ENCODE measurements at regions not wholly inside any gene's neighbourhood (a gene's known extent, or its start where the extent isn't known, plus 50 kb on each side); places are given as distances from the start of the nearest gene placed in this dataset.

DNA sequence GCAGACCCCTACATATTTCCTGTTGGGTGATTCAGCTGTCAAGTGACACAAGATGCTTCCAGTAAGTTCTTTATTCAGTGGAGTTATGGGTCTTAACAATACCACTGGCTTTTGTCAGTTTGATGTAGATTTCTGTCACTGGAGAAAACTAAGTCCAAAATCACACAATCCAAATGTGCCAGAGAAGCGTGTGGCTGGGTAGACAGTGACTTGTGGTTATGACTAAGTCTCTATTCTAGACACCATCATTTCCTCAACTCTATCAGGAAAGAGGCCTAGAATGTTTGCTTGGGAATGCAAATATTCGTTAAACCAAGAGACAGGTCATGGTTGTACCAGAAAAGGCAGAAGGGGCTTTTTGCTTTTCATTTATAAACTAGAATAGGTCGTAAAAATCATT lies 54.4 kb upstream of the HS3ST1 start:
- H3K27me3 Mint-ChIP-seq (ENCODE audit: insufficient read depth): no peaks in the 10 kb centered on the region
- no peak overlapping the region for H3K27ac ChIP-seq (ENCODE audit: low read depth, low read length)
- no peaks in the 10 kb centered on the region for H3K27me3 ChIP-seq (ENCODE audit: control insufficient read depth, insufficient read depth, low read length, poor library complexity, severe bottlenecking)
- H3K4me3 ChIP-seq (ENCODE audit: low read length): no peak overlapping the region
- peaks cover 6% of the 10 kb centered on the region for H3K4me1 Mint-ChIP-seq
- H3K27ac Mint-ChIP-seq: no peak overlapping the region
- H3K36me3 ChIP-seq (ENCODE audit: control insufficient read depth, insufficient read depth, low read length): no peaks in the 10 kb centered on the region
- no peak overlapping the region for H3K9ac ChIP-seq (ENCODE audit: extremely low read depth, low read length, poor library complexity, severe bottlenecking)
- 65 to 80% methylated on average over 1 to 3 of the region's 3 CpGs for WGBS, 2 experiments (ENCODE audit: insufficient coverage in 1 of 2, insufficient read length in 1 of 2)
- peaks cover 13% of the 10 kb centered on the region for H3K9me3 ChIP-seq (ENCODE audit: control insufficient read depth, low read length)
- H3K9me3 Mint-ChIP-seq: no peaks in the 10 kb centered on the region
- DNase-seq: no peak
- TF ChIP-seq, protein P1, sequence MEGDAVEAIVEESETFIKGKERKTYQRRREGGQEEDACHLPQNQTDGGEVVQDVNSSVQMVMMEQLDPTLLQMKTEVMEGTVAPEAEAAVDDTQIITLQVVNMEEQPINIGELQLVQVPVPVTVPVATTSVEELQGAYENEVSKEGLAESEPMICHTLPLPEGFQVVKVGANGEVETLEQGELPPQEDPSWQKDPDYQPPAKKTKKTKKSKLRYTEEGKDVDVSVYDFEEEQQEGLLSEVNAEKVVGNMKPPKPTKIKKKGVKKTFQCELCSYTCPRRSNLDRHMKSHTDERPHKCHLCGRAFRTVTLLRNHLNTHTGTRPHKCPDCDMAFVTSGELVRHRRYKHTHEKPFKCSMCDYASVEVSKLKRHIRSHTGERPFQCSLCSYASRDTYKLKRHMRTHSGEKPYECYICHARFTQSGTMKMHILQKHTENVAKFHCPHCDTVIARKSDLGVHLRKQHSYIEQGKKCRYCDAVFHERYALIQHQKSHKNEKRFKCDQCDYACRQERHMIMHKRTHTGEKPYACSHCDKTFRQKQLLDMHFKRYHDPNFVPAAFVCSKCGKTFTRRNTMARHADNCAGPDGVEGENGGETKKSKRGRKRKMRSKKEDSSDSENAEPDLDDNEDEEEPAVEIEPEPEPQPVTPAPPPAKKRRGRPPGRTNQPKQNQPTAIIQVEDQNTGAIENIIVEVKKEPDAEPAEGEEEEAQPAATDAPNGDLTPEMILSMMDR (conservative IDR thresholded peaks at IDR 0.05): no peak
- no peaks in the 10 kb centered on the region for H3K36me3 Mint-ChIP-seq (ENCODE audit: low read depth)
- H3K4me1 ChIP-seq (ENCODE audit: control insufficient read depth, insufficient read depth, low read length): peaks cover 4% of the 10 kb centered on the region
- H3K4me3 Mint-ChIP-seq: no peak overlapping the region

DNA sequence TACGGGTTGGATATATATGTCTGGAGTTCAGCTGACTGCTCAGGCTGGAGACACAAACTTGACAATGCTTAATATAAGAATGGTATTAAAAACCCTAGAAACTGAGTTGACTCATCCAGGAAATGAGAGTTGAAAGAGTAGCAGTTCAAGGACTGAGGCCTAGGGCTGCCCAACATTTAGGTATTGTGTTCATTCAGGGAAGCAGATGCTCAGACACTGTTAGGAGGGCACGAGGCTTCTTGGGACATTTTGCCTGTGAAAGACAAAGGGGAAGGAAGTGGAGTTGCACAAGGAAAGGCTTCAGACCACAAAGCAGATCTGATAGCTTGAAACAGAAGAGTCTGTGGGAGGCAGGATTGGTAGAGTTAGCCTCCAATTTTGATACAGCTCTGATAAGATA lies 52.0 kb upstream of the HS3ST1 start:
- Histone ChIP-seq H3K27me3 (ENCODE audit: control insufficient read depth, insufficient read depth, low read length, poor library complexity, severe bottlenecking) (no peaks in the 10 kb centered on the region), H3K4me1 (ENCODE audit: control insufficient read depth, insufficient read depth, low read length) (peaks cover 4% of the 10 kb centered on the region), H3K27ac (ENCODE audit: low read depth, low read length) (no peak overlapping the region), H3K36me3 (ENCODE audit: control insufficient read depth, insufficient read depth, low read length) (no peaks in the 10 kb centered on the region), H3K4me3 (ENCODE audit: low read length) (no peak overlapping the region), H3K9ac (ENCODE audit: extremely low read depth, low read length, poor library complexity, severe bottlenecking) (no peak overlapping the region), H3K9me3 (ENCODE audit: control insufficient read depth, low read length) (peaks cover 24% of the 10 kb centered on the region)
- H3K27ac Mint-ChIP-seq: no peak overlapping the region
- no peak for DNase-seq
- no peaks in the 10 kb centered on the region for H3K27me3 Mint-ChIP-seq (ENCODE audit: insufficient read depth)
- H3K4me3 Mint-ChIP-seq: no peak overlapping the region
- peaks cover 4% of the 10 kb centered on the region for H3K4me1 Mint-ChIP-seq
- peaks cover 8% of the 10 kb centered on the region for H3K9me3 Mint-ChIP-seq
- H3K36me3 Mint-ChIP-seq (ENCODE audit: low read depth): no peaks in the 10 kb centered on the region
- TF ChIP-seq, protein P1 (conservative IDR thresholded peaks at IDR 0.05): no peak
- WGBS, 2 experiments (ENCODE audit: insufficient coverage in 1 of 2, insufficient read length in 1 of 2): 87 to 89% methylated on average over 2 of the region's 2 CpGs
